HEK293T (cell line): ENCODE measurements at regions not wholly inside any gene's neighbourhood (a gene's known extent, or its start where the extent isn't known, plus 50 kb on each side); places are given as distances from the start of the nearest gene placed in this dataset.

ENCODE experiments used
- ARNT ChIP-seq: fragments of 450-650 bp; IDR thresholded peaks from 2 replicates; pipeline ENCODE4 v1.6.1; 2017; ENCODE audit warnings: mild to moderate bottlenecking
- BHLHE40 ChIP-seq: fragments of 450-650 bp; IDR thresholded peaks from 2 replicates; pipeline ENCODE4 v1.6.1; 2016; ENCODE audit warnings: mild to moderate bottlenecking, moderate library complexity, borderline replicate concordance
- FOXK2 ChIP-seq: fragments of 450-650 bp; IDR thresholded peaks from 2 replicates; pipeline ENCODE4 v1.6.1; 2016; ENCODE audit warnings: mild to moderate bottlenecking
- FOXM1 ChIP-seq: fragments of 450-650 bp; IDR thresholded peaks from 2 replicates; pipeline ENCODE4 v1.6.1; 2017; ENCODE audit warnings: mild to moderate bottlenecking, borderline replicate concordance
- HDGF ChIP-seq: fragments of 450-650 bp; IDR thresholded peaks from 2 replicates; pipeline ENCODE4 v1.6.1; 2017; ENCODE audit warnings: antibody characterized with exemption, borderline replicate concordance
- LEF1 ChIP-seq: fragments of 450-650 bp; IDR thresholded peaks from 2 replicates; pipeline ENCODE4 v1.6.1; 2017; ENCODE audit warnings: mild to moderate bottlenecking, borderline replicate concordance
- NFRKB ChIP-seq: fragments of 450-650 bp; IDR thresholded peaks from 2 replicates; pipeline ENCODE4 v1.6.1; 2016; ENCODE audit warnings: mild to moderate bottlenecking, moderate library complexity
- SP1 ChIP-seq: fragments of 450-650 bp; IDR thresholded peaks from 2 replicates; pipeline ENCODE4 v1.6.1; 2017
- SUZ12 ChIP-seq: fragments of 450-650 bp; IDR thresholded peaks from 2 replicates; pipeline ENCODE4 v1.6.1; 2016; ENCODE audit warnings: mild to moderate bottlenecking
- ZNF384 ChIP-seq: fragments of 450-650 bp; IDR thresholded peaks from 2 replicates; pipeline ENCODE4 v1.6.1; 2016
- TF ChIP-seq, protein P1 (sequence below): fragments of 450-650 bp; IDR thresholded peaks from 2 replicates; pipeline ENCODE4 v1.6.1; 2016

DNA sequence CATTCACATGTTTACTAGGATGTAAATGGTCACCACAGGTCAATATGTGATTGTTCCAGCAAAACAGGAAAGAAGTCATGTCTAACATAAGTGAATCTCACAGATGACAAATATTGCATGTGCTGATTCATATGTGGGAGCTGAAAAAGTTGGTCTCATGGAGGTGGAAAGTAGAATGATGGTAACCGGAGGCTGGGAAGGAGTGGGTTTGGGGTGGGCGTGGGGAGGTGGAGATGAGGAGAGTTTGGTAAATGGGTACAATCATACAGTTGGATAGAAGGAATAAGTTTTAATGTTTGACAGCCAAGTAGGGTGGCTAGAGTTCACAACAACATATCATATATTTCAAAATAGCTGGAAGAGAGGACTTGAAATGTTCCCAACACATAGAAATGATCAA, 83.8 kb upstream of the RANBP3L start:
- TF ChIP-seq FOXK2 (no peak), BHLHE40 (no peak), NFRKB (no peak), SP1 (no peak), ZNF384 (no peak), HDGF (no peak), FOXM1 (no peak), ARNT (no peak), LEF1 (no peak), SUZ12 (no peak)
- TF ChIP-seq, protein P1, sequence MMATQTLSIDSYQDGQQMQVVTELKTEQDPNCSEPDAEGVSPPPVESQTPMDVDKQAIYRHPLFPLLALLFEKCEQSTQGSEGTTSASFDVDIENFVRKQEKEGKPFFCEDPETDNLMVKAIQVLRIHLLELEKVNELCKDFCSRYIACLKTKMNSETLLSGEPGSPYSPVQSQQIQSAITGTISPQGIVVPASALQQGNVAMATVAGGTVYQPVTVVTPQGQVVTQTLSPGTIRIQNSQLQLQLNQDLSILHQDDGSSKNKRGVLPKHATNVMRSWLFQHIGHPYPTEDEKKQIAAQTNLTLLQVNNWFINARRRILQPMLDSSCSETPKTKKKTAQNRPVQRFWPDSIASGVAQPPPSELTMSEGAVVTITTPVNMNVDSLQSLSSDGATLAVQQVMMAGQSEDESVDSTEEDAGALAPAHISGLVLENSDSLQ, result no peak
